CD4-positive, alpha-beta T cell treated with Interleukin-17A for 4 hours (primary cell): ENCODE measurements at regions not wholly inside any gene's neighbourhood (a gene's known extent, or its start where the extent isn't known, plus 50 kb on each side); places are given as distances from the start of the nearest gene placed in this dataset.
A peak's percentile ranks its signal among the peaks of the same experiment; 100 is the strongest.

Source experiments
- DNase-seq: peaks from one replicate; pipeline ENCODE4 v3.0.0-alpha.2; 2020; ENCODE audit warnings: mixed read lengths

GRCh38 chrX:9318213-9318612 lies 146.6 kb upstream of the TBL1X start:
- DNase-seq = peak; percentile 30

- no peak for DNase-seq
These were observed 146.1 kb upstream of the TBL1X start for GRCh38 chrX:9318766-9319165.

GRCh38 chrX:9320940-9321339 lies 143.9 kb upstream of the TBL1X start:
- no peak for DNase-seq

GRCh38 chrX:9324676-9325075 lies 140.2 kb upstream of the TBL1X start:
- no peak for DNase-seq

GRCh38 chrX:9326369-9326768 lies 138.5 kb upstream of the TBL1X start:
- DNase-seq = no peak

GRCh38 chrX:9327086-9327746 lies 137.6 kb upstream of the TBL1X start:
- no peak for DNase-seq

GRCh38 chrX:9327747-9328145 lies 137.1 kb upstream of the TBL1X start:
- DNase-seq = no peak

GRCh38 chrX:9329056-9329455 lies 135.8 kb upstream of the TBL1X start:
- no peak for DNase-seq

- DNase-seq = no peak
These were observed 134.4 kb upstream of the TBL1X start for GRCh38 chrX:9330249-9330982.

GRCh38 chrX:9333873-9334560 lies 130.8 kb upstream of the TBL1X start:
- no peak for DNase-seq

GRCh38 chrX:9335251-9335650 lies 129.6 kb upstream of the TBL1X start:
- DNase-seq = no peak

- DNase-seq = peak; percentile 47
These were observed 128.4 kb upstream of the TBL1X start for GRCh38 chrX:9336456-9336855.

- no peak for DNase-seq
These were observed 127.8 kb upstream of the TBL1X start for GRCh38 chrX:9337046-9337445.

- DNase-seq = no peak
These were observed 125.9 kb upstream of the TBL1X start for GRCh38 chrX:9338986-9339385.

GRCh38 chrX:9339603-9340491 lies 125.0 kb upstream of the TBL1X start:
- DNase-seq = peak; percentile 61

- DNase-seq = peak; percentile 62
These were observed 124.1 kb upstream of the TBL1X start for GRCh38 chrX:9340598-9341290.

GRCh38 chrX:9341291-9342201 lies 123.3 kb upstream of the TBL1X start:
- peak; percentile 83 for DNase-seq

- DNase-seq = peak; percentile 64
These were observed 122.3 kb upstream of the TBL1X start for GRCh38 chrX:9342561-9343051.

- no peak for DNase-seq
These were observed 120.9 kb upstream of the TBL1X start for GRCh38 chrX:9343971-9344370.

GRCh38 chrX:9345957-9346356 lies 118.9 kb upstream of the TBL1X start:
- DNase-seq = no peak
